Colonic mucosa (tissue), 4 donors: ENCODE measurements at regions not wholly inside any gene's neighbourhood (a gene's known extent, or its start where the extent isn't known, plus 50 kb on each side); places are given as distances from the start of the nearest gene placed in this dataset.
A peak's percentile ranks its signal among the peaks of the same experiment; 100 is the strongest.

Source experiments
- DNase-seq: peaks from one replicate; pipeline ENCODE4 v3.0.0-alpha.2; 2020
- H3K27ac ChIP-seq: fragments of 200-600 bp; one replicate; pipeline ENCODE4 v1.8.0; 2021
- H3K27me3 ChIP-seq: fragments of 200-600 bp; one replicate; pipeline ENCODE4 v1.8.0; 2021
- H3K36me3 ChIP-seq: fragments of 200-600 bp; one replicate; pipeline ENCODE4 v1.8.0; 2021
- H3K4me1 ChIP-seq: fragments of 200-600 bp; one replicate; pipeline ENCODE4 v1.8.0; 2021; ENCODE audit warnings: mild to moderate bottlenecking
- H3K4me3 ChIP-seq: fragments of 200-600 bp; one replicate; pipeline ENCODE4 v1.8.0; 2021
- H3K9ac ChIP-seq, 2 donors: one replicate each; pipeline ENCODE4 v1.7.0; 2013; ENCODE audit warnings: control low read depth in 2 of 2, low read depth in 2 of 2, low read length in 2 of 2
- H3K9me3 ChIP-seq: fragments of 200-600 bp; one replicate; pipeline ENCODE4 v1.8.0; 2021
- CTCF ChIP-seq: fragments of 200-600 bp; IDR thresholded peaks from one replicate; pipeline ENCODE4 v1.8.0; 2022; ENCODE audit warnings: antibody characterized with exemption, mild to moderate bottlenecking
- intact Hi-C: fragments of 100-400 bp; cut with DNase I; formaldehyde crosslinking; loops from one replicate; pipeline ENCODE4 v1.14.1; 2022
- donor health status: healthy.
- donor health status: DM: no; HTN: no; CAD: no.
- donor health status: DM: no; HTN: no; CAD: no.

- Histone ChIP-seq H3K4me3 (no peak overlapping the region), H3K27ac (no peak overlapping the region), H3K27me3 (no peaks in the 10 kb centered on the region), H3K9ac (no peak overlapping the region), H3K9me3 (no peaks in the 10 kb centered on the region), H3K4me1 (no peaks in the 10 kb centered on the region), H3K36me3 (no peaks in the 10 kb centered on the region)
- intact Hi-C loops: no loop called here
- no peak for TF ChIP-seq CTCF
- DNase-seq: peak; percentile 28
These were observed 146.7 kb upstream of the TAB2 start for GRCh38 chr6:149170564-149171452.

- intact Hi-C loops: no loop called here
- Histone ChIP-seq H3K27ac (no peak overlapping the region), H3K4me3 (no peak overlapping the region), H3K27me3 (no peaks in the 10 kb centered on the region), H3K4me1 (no peaks in the 10 kb centered on the region), H3K9ac (no peak overlapping the region), H3K9me3 (no peaks in the 10 kb centered on the region), H3K36me3 (no peaks in the 10 kb centered on the region)
- DNase-seq: no peak
- TF ChIP-seq CTCF: no peak
These were observed 144.3 kb upstream of the TAB2 start for GRCh38 chr6:149173222-149173621.

- no peaks in the 10 kb centered on the region for H3K4me1 ChIP-seq
- intact Hi-C loops: no loop called here
- no peak overlapping the region for H3K9ac ChIP-seq
- no peaks in the 10 kb centered on the region for H3K27me3 ChIP-seq
- H3K9me3 ChIP-seq: no peaks in the 10 kb centered on the region
- TF ChIP-seq CTCF: no peak
- no peak for DNase-seq
- H3K4me3 ChIP-seq: no peak overlapping the region
- no peak overlapping the region for H3K27ac ChIP-seq
- no peaks in the 10 kb centered on the region for H3K36me3 ChIP-seq
These were observed 142.6 kb upstream of the TAB2 start for GRCh38 chr6:149174962-149175361.

GRCh38 chr6:149176971-149177667 lies 140.4 kb upstream of the TAB2 start:
- intact Hi-C loops: no loop called here
- no peaks in the 10 kb centered on the region for H3K36me3 ChIP-seq
- H3K27ac ChIP-seq: no peak overlapping the region
- no peak overlapping the region for H3K9ac ChIP-seq
- no peak for TF ChIP-seq CTCF
- no peaks in the 10 kb centered on the region for H3K27me3 ChIP-seq
- no peaks in the 10 kb centered on the region for H3K4me1 ChIP-seq
- H3K4me3 ChIP-seq: no peak overlapping the region
- DNase-seq: no peak
- H3K9me3 ChIP-seq: no peaks in the 10 kb centered on the region

GRCh38 chr6:149179431-149179830 lies 138.1 kb upstream of the TAB2 start:
- Histone ChIP-seq H3K27me3 (no peaks in the 10 kb centered on the region), H3K4me3 (no peak overlapping the region), H3K9me3 (no peaks in the 10 kb centered on the region), H3K36me3 (no peaks in the 10 kb centered on the region), H3K27ac (no peak overlapping the region), H3K4me1 (no peaks in the 10 kb centered on the region), H3K9ac (no peak overlapping the region)
- no peak for TF ChIP-seq CTCF
- intact Hi-C loops: no loop called here
- no peak for DNase-seq
